Psoas muscle (tissue), 7 donors: ENCODE measurements at regions not wholly inside any gene's neighbourhood (a gene's known extent, or its start where the extent isn't known, plus 50 kb on each side); places are given as distances from the start of the nearest gene placed in this dataset.
"Not testable (repeated sequence)": the region's sequence is repeated elsewhere in the genome, so short reads cannot be mapped to it uniquely, and the experiment has no call there.

ENCODE experiments used
- ATAC-seq, 4 donors: fragments of 200-7000 bp; cut with Tn5 transposase; one replicate each; pipeline ENCODE4 v1.9.1; 2020; ENCODE audit warnings: moderate library complexity in 3 of 4, mild to moderate bottlenecking in 2 of 4
- DNase-seq, 2 donors: peaks; one replicate each; pipeline ENCODE4 v3.0.0-alpha.2; 2020
- H3K27ac ChIP-seq: fragments of 200-600 bp; one replicate; pipeline ENCODE4 v1.8.0; 2022
- H3K27me3 ChIP-seq, 3 donors: fragments of 200-600 bp in 1 of 3; one replicate each; pipeline versions ENCODE4 v1.6.1 to v1.8.0; 2013 to 2022; ENCODE audit warnings: low read length in 2 of 3, mild to moderate bottlenecking in 2 of 3, moderate library complexity in 1 of 3; ENCODE audit not compliant: insufficient read depth in 3 of 3
- H3K36me3 ChIP-seq, 2 donors: fragments of 200-600 bp in 1 of 2; one replicate each; pipeline versions ENCODE4 v1.6.1 to v1.8.0; 2013 to 2022; ENCODE audit warnings: low read depth in 1 of 2, mild to moderate bottlenecking in 1 of 2, moderate library complexity in 1 of 2; ENCODE audit not compliant: insufficient read depth in 1 of 2
- H3K4me1 ChIP-seq: fragments of 200-600 bp; one replicate; pipeline ENCODE4 v1.8.0; 2022
- H3K4me3 ChIP-seq: fragments of 200-600 bp; one replicate; pipeline ENCODE4 v1.8.0; 2022; ENCODE audit warnings: mild to moderate bottlenecking
- H3K9me3 ChIP-seq: fragments of 200-600 bp; one replicate; pipeline ENCODE4 v1.8.0; 2022
- WGBS, 3 donors: extraction: QIAGEN DNeasy Blood & Tissue Kit; methylation state at CpG; one replicate each; pipeline versions ENCODE4 v1.1.6 to v1.1.7; 2013; 5-methylcytosine and 5-hydroxymethylcytosine counted together
- intact Hi-C, 2 donors: fragments of 100-400 bp; cut with DNase I; formaldehyde crosslinking; loops; one replicate each; pipeline versions ENCODE4 v1.11.0 to v1.14.2; 2022
- donor health status: healthy with polysubstance abuse.
- donor health status: DM: no; HTN: no; CAD: no; lungs with moderate emphysema.
- donor health status: Bipolar disorder and iron deficiency.
- donor health status: healthy.
- donor health status: DM: yes; HTN: yes; CAD: no.
- donor health status: DM: no; HTN: no; CAD: no.
- donor health status: DM: yes; HTN: yes; CAD: no.

DNA sequence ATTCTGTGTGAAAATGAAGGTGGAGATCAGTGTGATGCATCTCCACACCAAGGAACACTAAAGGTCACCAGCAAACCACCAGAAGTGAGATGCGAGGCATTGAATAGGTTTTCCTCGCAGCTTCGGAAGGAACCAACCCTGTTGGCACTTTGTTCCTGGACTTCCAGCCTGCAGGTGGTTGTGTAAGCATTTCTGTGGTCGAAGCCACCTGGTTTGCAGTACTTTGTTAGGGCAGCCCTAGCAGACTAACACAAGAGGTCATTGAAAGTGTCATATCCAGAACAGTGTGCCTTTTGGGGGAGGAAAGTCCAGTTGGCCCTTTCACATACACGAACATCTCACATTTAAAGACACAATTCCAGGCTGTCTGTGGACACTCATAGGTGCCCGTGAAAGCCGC, 237.2 kb upstream of the PLGLB1 start:
- H3K36me3 ChIP-seq, ATAC-seq, intact Hi-C loops, DNase-seq, H3K4me3 ChIP-seq, H3K27ac ChIP-seq, H3K4me1 ChIP-seq, H3K9me3 ChIP-seq, H3K27me3 ChIP-seq: not testable (repeated sequence)
- 85 to 93% (median 91%) methylated on average over 6 to 7 of the region's 7 CpGs for WGBS, 3 donors

DNA sequence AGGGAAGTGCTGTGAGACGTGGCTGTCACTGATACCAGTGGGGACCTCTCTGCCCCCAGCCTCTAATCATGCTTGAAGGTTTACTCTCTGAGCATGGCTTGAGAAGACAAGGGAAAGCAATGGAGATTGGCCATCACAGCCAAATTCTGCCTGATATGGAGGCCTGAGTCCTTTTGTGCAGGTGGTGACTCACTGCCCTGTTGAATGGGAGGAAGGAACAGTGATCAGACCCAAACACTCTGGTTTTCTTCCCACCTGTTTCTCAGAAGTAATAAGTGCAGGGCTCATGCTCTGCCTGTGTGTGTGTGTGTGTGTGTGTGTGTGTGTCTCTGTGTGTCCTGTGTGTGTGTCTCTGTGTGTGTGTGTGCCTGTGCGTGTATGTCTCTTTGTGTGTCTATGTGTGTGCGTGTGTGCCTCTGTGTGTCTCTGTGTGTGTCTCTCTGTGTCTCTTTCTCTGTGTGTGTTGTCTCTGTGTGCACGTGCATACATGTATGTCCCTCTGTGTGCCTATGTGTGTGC, 240.6 kb upstream of the PLGLB1 start:
- H3K36me3 ChIP-seq, H3K27ac ChIP-seq, H3K9me3 ChIP-seq, intact Hi-C loops, H3K4me3 ChIP-seq, H3K27me3 ChIP-seq, ATAC-seq, DNase-seq, H3K4me1 ChIP-seq: not testable (repeated sequence)
- 79 to 100% (median 91%) methylated on average over 2 to 3 of the region's 4 CpGs for WGBS, 3 donors

DNA sequence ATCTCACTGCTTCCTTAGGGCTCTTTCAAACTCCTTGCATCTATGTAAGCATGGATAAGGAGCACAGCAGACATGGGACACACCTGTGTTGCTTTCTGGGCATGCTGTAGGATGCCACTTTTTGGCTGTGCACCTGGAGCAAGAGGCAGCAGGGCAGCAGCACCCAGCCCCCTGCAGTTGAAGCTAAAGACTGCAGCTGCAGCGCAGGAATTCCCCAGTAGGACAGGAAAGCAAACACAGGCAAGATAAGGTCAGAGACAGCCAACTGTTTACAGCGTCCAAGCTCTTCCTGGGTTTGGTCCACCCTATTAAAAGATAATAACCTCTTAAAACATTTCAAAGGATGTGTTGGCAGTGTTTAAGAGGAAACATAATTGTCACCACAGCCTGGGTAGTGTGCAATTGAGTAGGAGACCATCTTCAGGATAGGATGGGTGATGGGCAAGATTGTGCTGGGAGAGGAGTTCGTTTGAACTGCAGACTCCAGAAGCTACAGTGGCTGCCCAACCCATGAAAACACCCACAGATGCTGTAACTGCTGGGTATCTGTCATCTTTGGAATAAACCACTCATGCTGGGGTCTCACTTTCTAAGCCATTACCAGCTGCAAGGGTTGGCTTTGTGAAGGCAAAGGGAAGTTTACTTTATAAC, 242.3 kb upstream of the PLGLB1 start:
- H3K27me3 ChIP-seq, H3K9me3 ChIP-seq, intact Hi-C loops, DNase-seq, H3K4me3 ChIP-seq, H3K27ac ChIP-seq, ATAC-seq, H3K36me3 ChIP-seq, H3K4me1 ChIP-seq: not testable (repeated sequence)
- 57% methylated on average over 1 of the region's 3 CpGs; no CpG with 5 or more reads in 2 of the 3 donors for WGBS, 3 donors

- not testable (repeated sequence) for ATAC-seq
- 80 to 95% (median 86%) methylated on average over 1 to 2 of the region's 2 CpGs for WGBS, 3 donors
These were observed 253.5 kb upstream of the PLGLB1 start for GRCh38 chr2:87275192-87275591.

GRCh38 chr2:87275974-87276629, 254.5 kb upstream of the PLGLB1 start:
- 37 to 51% (median 37%) methylated on average over 4 to 5 of the region's 5 CpGs for WGBS, 3 donors
- peak; percentile 79 to 90 (median 88) for ATAC-seq
- H3K4me3 ChIP-seq, H3K27ac ChIP-seq, H3K9me3 ChIP-seq, DNase-seq, intact Hi-C loops, H3K36me3 ChIP-seq, H3K4me1 ChIP-seq, H3K27me3 ChIP-seq: not testable (repeated sequence)

More at GRCh38 chr2:87275192-87275591, 253.5 kb upstream of the PLGLB1 start:
- intact Hi-C loops, H3K4me3 ChIP-seq, H3K27ac ChIP-seq, H3K9me3 ChIP-seq, DNase-seq, H3K36me3 ChIP-seq, H3K4me1 ChIP-seq, H3K27me3 ChIP-seq: not testable (repeated sequence)

DNA sequence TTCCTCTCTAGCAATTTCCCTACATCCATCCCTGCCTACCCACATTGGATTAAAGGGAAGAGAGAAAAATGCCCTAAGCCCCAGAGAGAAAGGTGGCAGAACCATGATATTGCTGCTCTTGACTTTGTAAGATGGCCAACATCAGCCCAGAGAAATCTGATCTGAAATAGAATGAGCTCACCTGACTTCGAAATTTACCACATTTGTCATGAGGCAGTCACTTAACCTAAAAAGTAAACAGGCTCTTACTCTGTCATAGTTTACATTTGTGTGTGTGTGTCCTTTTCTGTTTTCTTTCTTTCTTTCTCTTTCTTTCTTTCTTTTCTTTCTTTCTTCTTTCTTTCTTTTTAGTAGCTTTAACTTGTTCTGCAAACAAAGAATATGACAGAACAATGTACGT, 255.0 kb upstream of the PLGLB1 start:
- H3K9me3 ChIP-seq, DNase-seq, H3K4me3 ChIP-seq, ATAC-seq, H3K27ac ChIP-seq, H3K27me3 ChIP-seq, H3K4me1 ChIP-seq, intact Hi-C loops, H3K36me3 ChIP-seq: not testable (repeated sequence)
- 75 to 92% (median 82%) methylated on average over 1 of the region's 2 CpGs for WGBS, 3 donors

DNA sequence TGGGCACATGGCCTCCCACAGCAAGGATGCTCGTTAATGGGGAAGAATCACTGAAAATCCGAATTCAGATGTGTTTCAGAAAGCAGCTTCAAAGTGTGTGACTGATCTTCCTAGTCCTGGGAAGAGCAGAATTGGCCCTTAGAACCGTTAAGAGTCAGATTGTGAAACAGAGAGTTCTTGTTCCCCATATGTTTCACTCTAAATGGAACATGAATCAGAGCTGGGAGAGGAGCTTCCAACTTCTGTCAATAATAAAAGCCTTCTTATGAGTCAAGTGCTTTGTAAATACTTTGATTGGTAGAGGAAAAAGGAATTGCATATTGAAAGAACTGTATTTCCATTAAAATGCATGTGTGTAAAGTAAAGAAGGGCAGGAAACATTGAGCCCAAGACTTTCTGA, 256.1 kb upstream of the PLGLB1 start:
- H3K27me3 ChIP-seq, H3K4me1 ChIP-seq, H3K9me3 ChIP-seq, H3K36me3 ChIP-seq, DNase-seq, H3K27ac ChIP-seq, intact Hi-C loops, H3K4me3 ChIP-seq: not testable (repeated sequence)
- ATAC-seq, result peak in 2 of 4 donors; percentile 48 to 58
- no CpG with 5 or more reads among the region's 3 CpGs for WGBS, 3 donors

DNA sequence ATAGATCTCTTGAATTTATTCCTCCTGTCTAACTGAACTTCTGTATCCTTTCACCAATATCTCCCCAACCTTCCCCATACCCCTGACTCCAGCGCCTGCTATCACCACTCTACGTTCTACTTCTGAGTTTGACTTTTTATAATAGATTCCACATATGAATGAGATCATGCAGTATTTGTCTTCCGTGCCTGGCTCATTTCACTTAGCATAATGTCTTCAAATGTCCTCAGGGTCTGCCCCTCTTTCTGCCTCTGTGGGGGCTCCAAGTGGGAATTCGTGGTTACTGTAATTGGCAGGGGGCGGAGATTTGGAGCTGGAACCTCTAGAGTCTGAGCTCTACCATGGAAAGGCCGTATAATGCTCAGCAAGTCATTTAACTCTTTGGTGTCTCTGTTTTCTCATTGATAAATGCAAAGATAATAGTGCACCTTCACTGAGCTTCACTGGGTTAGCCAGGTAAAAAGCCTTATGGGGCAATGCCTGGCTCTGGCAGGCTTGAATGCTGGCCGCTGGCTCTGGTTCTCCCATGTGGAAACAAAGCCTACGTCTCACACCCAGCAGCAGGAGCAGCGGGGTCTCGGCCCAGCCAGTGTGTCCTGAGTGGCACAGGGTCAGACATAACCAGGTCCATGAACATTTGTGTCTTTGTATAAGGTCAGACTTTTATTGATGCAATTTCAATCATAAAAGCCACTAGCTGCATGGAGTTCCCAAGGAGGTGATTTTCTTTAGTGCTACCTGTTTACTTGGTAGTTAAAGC, 259.1 kb upstream of the PLGLB1 start:
- DNase-seq, H3K9me3 ChIP-seq, H3K4me3 ChIP-seq, H3K27ac ChIP-seq, H3K36me3 ChIP-seq, H3K27me3 ChIP-seq, ATAC-seq, H3K4me1 ChIP-seq, intact Hi-C loops: not testable (repeated sequence)
- 92 to 97% (median 94%) methylated on average over 4 of the region's 10 CpGs for WGBS, 3 donors

GRCh38 chr2:87283735-87284470, 262.3 kb upstream of the PLGLB1 start:
- H3K27ac ChIP-seq, H3K27me3 ChIP-seq, H3K4me3 ChIP-seq, H3K36me3 ChIP-seq, intact Hi-C loops, H3K9me3 ChIP-seq, ATAC-seq, H3K4me1 ChIP-seq, DNase-seq: not testable (repeated sequence)
- WGBS, 3 donors, result 88 to 89% (median 88%) methylated on average over 14 to 18 of the region's 18 CpGs

DNA sequence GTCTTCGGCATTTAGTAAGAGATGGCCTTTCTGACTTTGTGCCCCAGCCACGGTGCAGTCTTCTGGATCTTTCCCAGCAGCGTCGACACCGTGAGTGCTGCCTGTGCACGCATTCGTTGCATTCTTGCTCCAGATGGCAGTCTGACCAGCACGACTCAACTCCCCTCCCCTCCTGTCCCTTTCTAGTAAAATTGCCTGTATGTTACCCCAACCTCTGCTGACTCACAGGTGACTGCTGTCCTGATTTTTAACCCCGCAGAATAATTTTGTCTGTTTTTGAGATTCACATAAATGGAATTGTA, 262.8 kb upstream of the PLGLB1 start:
- H3K27me3 ChIP-seq, H3K36me3 ChIP-seq, H3K9me3 ChIP-seq, ATAC-seq, H3K4me1 ChIP-seq, intact Hi-C loops, H3K27ac ChIP-seq, H3K4me3 ChIP-seq, DNase-seq: not testable (repeated sequence)
- 53 to 88% (median 67%) methylated on average over 1 to 2 of the region's 9 CpGs for WGBS, 3 donors

DNA sequence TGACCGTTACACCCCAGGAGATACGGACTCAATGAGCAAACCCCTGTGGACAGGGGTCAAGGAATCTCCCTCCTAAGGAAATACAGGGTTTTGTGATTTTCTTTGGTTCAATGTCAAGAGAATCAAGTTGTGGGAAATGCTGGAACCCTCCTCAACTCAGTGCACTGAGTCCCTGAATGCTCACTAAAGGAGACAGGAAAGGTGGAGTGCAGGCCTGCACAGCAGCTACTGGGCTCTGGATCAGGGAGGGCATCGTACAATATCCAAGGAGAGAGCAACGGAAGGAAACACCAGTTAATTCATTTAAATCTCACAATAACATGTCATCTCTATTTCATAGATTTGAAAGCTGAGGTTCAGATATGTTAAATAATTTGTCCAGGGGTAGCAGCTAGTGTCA, 263.5 kb upstream of the PLGLB1 start:
- H3K27ac ChIP-seq, H3K27me3 ChIP-seq, H3K36me3 ChIP-seq, H3K4me3 ChIP-seq, H3K9me3 ChIP-seq, DNase-seq, ATAC-seq, intact Hi-C loops, H3K4me1 ChIP-seq: not testable (repeated sequence)
- 68 to 81% (median 75%) methylated on average over 4 of the region's 4 CpGs for WGBS, 3 donors
